MCF 10A (cell line): ENCODE measurements at regions not wholly inside any gene's neighbourhood (a gene's known extent, or its start where the extent isn't known, plus 50 kb on each side); places are given as distances from the start of the nearest gene placed in this dataset.

Experiments
- BruUV-seq: library from RNA; stranded (reverse); fragments of 400-500 nt; replicated peaks from 2 replicates; lab custom pipeline; 2021; lab: Mats Ljungman, UMichigan
- CTCF ChIA-PET: fragments of 300-600 bp; sonication (Branson Sonifier 250); formaldehyde crosslinking; extraction: SDS; loops from one replicate; lab custom pipeline; 2021; ENCODE audit warnings: antibody characterized with exemption, inconsistent platforms; lab: Yijun Ruan, JAX
- POLR2A ChIA-PET: fragments of 300-600, 350-650 bp; sonication (Branson Sonifier 250); formaldehyde crosslinking; extraction: SDS; loops from one replicate; lab custom pipeline; 2020; ENCODE audit warnings: antibody characterized with exemption, inconsistent platforms; lab: Yijun Ruan, JAX
- DNase-seq: peaks from one replicate; pipeline ENCODE4 v3.0.0-alpha.2; 2018; ENCODE audit not compliant: unreplicated experiment
- H3K27ac Mint-ChIP-seq: one replicate; pipeline ENCODE4 v1.8.0; 2022; ENCODE audit warnings: mild to moderate bottlenecking, low read depth, mixed read lengths; ENCODE audit not compliant: unreplicated experiment
- H3K27me3 Mint-ChIP-seq: one replicate; pipeline ENCODE4 v1.8.0; 2022; ENCODE audit warnings: mixed read lengths; ENCODE audit not compliant: insufficient read depth, unreplicated experiment
- H3K36me3 Mint-ChIP-seq: one replicate; pipeline ENCODE4 v1.8.0; 2022; ENCODE audit warnings: mild to moderate bottlenecking, moderate library complexity, mixed read lengths; ENCODE audit not compliant: insufficient read depth, unreplicated experiment
- H3K4me1 Mint-ChIP-seq: one replicate; pipeline ENCODE4 v1.8.0; 2022; ENCODE audit warnings: mixed read lengths; ENCODE audit not compliant: insufficient read depth, unreplicated experiment
- H3K4me3 Mint-ChIP-seq: one replicate; pipeline ENCODE4 v1.8.0; 2022; ENCODE audit warnings: mild to moderate bottlenecking, moderate library complexity, mixed read lengths; ENCODE audit not compliant: unreplicated experiment
- H3K9me3 Mint-ChIP-seq: one replicate; pipeline ENCODE4 v1.8.0; 2022; ENCODE audit warnings: mixed read lengths; ENCODE audit not compliant: unreplicated experiment
- intact Hi-C: fragments of 100-400 bp; cut with micrococcal nuclease; formaldehyde crosslinking; loops from 2 replicates; pipeline ENCODE4 v1.14.1; 2022
- TF ChIP-seq, protein P1 (sequence below): fragments of 200-600 bp; IDR thresholded peaks from one replicate; pipeline ENCODE4 v1.8.0; 2022; ENCODE audit warnings: antibody characterized with exemption, mild to moderate bottlenecking; ENCODE audit not compliant: unreplicated experiment

DNA sequence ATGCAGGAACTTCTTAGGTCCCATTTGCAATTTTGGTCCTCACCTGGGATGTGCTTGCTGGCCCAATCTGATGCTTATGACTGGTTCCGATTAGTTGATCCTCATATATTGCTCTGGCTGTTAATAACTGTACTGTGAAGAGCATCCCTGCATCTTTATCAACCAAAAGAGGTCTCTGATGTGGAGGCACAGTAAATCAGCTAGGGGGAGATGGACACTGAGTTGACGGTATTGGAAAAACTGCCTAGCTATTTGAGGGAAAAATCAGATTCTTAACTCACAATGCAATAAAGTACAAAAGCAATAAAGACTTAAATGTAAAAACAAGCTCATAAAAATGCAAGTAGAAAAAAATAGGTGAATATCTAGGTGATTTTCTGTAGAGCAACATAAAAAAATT is 188.0 kb upstream of the TCF4 start:
- DNase-seq = no peak
- no TSS peak for BruUV-seq
- Mint-ChIP-seq H3K9me3 (no peaks in the 10 kb centered on the region), H3K4me3 (no peak overlapping the region), H3K27me3 (no peaks in the 10 kb centered on the region), H3K36me3 (no peaks in the 10 kb centered on the region), H3K4me1 (no peaks in the 10 kb centered on the region), H3K27ac (no peak overlapping the region)
- ChIA-PET POLR2A (no interaction called here), CTCF (interaction anchor here (0.7 kb wide), 2 partner anchors 24 to 106 kb away, joined by 4 to 5 read pairs; no protein-coding TSS in a partner anchor)
- intact Hi-C loops = no loop called here
- TF ChIP-seq, protein P1, sequence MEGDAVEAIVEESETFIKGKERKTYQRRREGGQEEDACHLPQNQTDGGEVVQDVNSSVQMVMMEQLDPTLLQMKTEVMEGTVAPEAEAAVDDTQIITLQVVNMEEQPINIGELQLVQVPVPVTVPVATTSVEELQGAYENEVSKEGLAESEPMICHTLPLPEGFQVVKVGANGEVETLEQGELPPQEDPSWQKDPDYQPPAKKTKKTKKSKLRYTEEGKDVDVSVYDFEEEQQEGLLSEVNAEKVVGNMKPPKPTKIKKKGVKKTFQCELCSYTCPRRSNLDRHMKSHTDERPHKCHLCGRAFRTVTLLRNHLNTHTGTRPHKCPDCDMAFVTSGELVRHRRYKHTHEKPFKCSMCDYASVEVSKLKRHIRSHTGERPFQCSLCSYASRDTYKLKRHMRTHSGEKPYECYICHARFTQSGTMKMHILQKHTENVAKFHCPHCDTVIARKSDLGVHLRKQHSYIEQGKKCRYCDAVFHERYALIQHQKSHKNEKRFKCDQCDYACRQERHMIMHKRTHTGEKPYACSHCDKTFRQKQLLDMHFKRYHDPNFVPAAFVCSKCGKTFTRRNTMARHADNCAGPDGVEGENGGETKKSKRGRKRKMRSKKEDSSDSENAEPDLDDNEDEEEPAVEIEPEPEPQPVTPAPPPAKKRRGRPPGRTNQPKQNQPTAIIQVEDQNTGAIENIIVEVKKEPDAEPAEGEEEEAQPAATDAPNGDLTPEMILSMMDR = no peak

DNA sequence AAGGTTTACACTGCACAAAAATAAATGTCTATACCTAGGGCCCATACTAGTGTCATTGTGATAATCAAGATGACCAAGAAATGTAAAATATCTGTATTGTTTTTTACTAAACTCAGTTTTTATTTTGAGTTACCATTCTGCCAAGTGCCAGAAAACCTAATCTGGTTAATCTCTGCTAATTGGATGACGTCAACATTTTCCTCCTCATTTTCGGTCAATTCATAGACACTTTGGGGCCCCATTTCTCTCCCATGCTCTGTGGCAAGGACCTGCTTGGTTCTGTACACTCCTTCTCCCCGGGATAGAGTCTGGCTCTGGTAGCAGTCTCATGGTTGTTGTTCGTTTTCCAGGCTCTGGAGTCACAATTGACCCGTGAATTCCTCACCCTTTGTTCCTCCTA is 186.5 kb upstream of the TCF4 start:
- H3K27ac Mint-ChIP-seq = no peak overlapping the region
- intact Hi-C loops = no loop called here
- DNase-seq = no peak
- no peaks in the 10 kb centered on the region for H3K27me3 Mint-ChIP-seq
- H3K4me1 Mint-ChIP-seq = no peaks in the 10 kb centered on the region
- no peaks in the 10 kb centered on the region for H3K36me3 Mint-ChIP-seq
- ChIA-PET CTCF (interaction anchor here (1.2 kb wide), 1 partner anchor 359 kb away, joined by 3 read pairs; no protein-coding TSS in a partner anchor), POLR2A (no interaction called here)
- no peak overlapping the region for H3K4me3 Mint-ChIP-seq
- TF ChIP-seq, protein P1 = no peak
- no TSS peak for BruUV-seq
- H3K9me3 Mint-ChIP-seq = no peaks in the 10 kb centered on the region

DNA sequence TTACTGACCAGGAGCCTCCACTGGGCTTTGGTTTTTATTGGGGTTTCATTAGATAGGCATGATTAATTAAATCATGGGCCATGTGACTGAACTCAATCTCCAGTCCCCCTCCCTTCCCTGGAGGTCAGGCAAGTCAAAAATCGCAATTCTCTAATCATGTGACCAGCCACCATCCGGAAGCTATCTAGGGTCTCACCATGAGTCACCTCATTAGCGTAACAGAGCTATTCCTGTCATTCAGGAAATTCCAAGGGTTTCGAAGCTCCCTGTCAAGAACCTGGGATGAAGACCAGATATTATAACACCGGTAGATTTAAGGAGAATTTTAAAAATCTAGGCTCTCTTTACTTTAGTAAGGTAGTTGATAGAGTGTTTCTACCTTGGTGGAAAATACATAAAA is 180.3 kb upstream of the TCF4 start:
- Mint-ChIP-seq H3K4me3 (no peak overlapping the region), H3K36me3 (no peaks in the 10 kb centered on the region), H3K9me3 (no peaks in the 10 kb centered on the region), H3K27ac (no peak overlapping the region), H3K4me1 (peaks cover 10% of the 10 kb centered on the region), H3K27me3 (no peaks in the 10 kb centered on the region)
- intact Hi-C loops = no loop called here
- TF ChIP-seq, protein P1 = no peak
- ChIA-PET CTCF (interaction anchor here (0.6 kb wide), 1 partner anchor 534 kb away, joined by 3 read pairs; no protein-coding TSS in a partner anchor), POLR2A (no interaction called here)
- BruUV-seq = no TSS peak
- DNase-seq = peak; percentile 34

DNA sequence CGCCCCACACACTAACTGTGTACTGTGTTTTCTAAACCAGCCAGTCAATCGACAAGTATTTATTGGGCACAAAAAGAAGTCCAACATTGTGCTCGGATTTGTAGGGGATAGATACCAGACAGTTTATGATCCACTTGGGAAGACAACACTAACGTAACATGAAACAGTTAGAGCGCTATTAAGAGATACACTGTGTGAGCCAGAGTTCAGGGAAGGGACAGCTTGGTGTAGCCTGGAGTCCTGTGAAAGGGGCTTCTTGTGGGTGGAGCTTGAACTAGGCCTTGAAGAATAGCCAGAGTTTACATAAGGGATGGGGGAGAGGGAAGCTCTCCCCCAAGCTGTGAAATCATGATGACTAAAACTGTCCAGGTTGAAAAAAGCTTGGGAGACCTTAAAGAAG is 176.4 kb upstream of the TCF4 start:
- H3K27me3 Mint-ChIP-seq = no peaks in the 10 kb centered on the region
- POLR2A ChIA-PET = no interaction called here
- DNase-seq = no peak
- H3K27ac Mint-ChIP-seq = no peak overlapping the region
- TF ChIP-seq, protein P1 = no peak
- H3K9me3 Mint-ChIP-seq = no peaks in the 10 kb centered on the region
- H3K4me3 Mint-ChIP-seq = no peak overlapping the region
- H3K4me1 Mint-ChIP-seq = peaks cover 15% of the 10 kb centered on the region
- H3K36me3 Mint-ChIP-seq = no peaks in the 10 kb centered on the region
- BruUV-seq = no TSS peak
- CTCF ChIA-PET = no interaction called here
- intact Hi-C loops = no loop called here
